Naive thymus-derived CD8-positive, alpha-beta T cell (primary cell): ENCODE measurements at regions not wholly inside any gene's neighbourhood (a gene's known extent, or its start where the extent isn't known, plus 50 kb on each side); places are given as distances from the start of the nearest gene placed in this dataset.
"Not testable (repeated sequence)": the region's sequence is repeated elsewhere in the genome, so short reads cannot be mapped to it uniquely, and the experiment has no call there.

ENCODE experiments used
- ATAC-seq, 2 donors: fragments of 150-1000 bp; cut with Tn5 transposase in 1 of 2; sonication (Bioruptor Pico), chemical (Tn5 transposase) in 1 of 2; 1 replicate in 1 of 2; 2 replicates in 1 of 2; pipeline ENCODE4 v1.10.0; 2021; ENCODE audit warnings: mild to moderate bottlenecking in 2 of 2, moderate library complexity in 2 of 2
- POLR2A ChIA-PET: fragments of 350-600 bp; sonication (Branson Sonifier 250); formaldehyde crosslinking; loops from one replicate; lab custom pipeline; 2021; ENCODE audit warnings: antibody characterized with exemption; lab: Charles Lee
- DNase-seq, 10 donors: peaks; one replicate each; pipeline versions ENCODE4 v3.0.0 to v3.0.0-alpha.2; 2020 to 2022
- H3K27ac Mint-ChIP-seq, 10 donors: one replicate each; pipeline ENCODE4 v1.8.0; 2020 to 2022; ENCODE audit warnings: mild to moderate bottlenecking in 10 of 10, mixed read lengths in 10 of 10, moderate library complexity in 4 of 10, inconsistent platforms in 1 of 10
- H3K27me3 Mint-ChIP-seq, 5 donors: one replicate each; pipeline ENCODE4 v1.8.0; 2021 to 2022; ENCODE audit warnings: mixed read lengths in 5 of 5
- H3K36me3 Mint-ChIP-seq, 3 donors: one replicate each; pipeline ENCODE4 v1.8.0; 2020 to 2022; ENCODE audit warnings: mixed read lengths in 3 of 3, mild to moderate bottlenecking in 2 of 3, inconsistent platforms in 1 of 3
- H3K4me1 Mint-ChIP-seq, 4 donors: one replicate each; pipeline ENCODE4 v1.8.0; 2021 to 2022; ENCODE audit warnings: mixed read lengths in 4 of 4
- H3K4me3 Mint-ChIP-seq, 10 donors: one replicate each; pipeline ENCODE4 v1.8.0; 2020 to 2022; ENCODE audit warnings: mild to moderate bottlenecking in 10 of 10, mixed read lengths in 10 of 10, moderate library complexity in 6 of 10, inconsistent platforms in 1 of 10
- H3K9me3 Mint-ChIP-seq, 9 donors: one replicate each; pipeline ENCODE4 v1.8.0; 2020 to 2022; ENCODE audit warnings: mixed read lengths in 9 of 9, mild to moderate bottlenecking in 3 of 9, inconsistent platforms in 1 of 9, moderate library complexity in 1 of 9

DNA sequence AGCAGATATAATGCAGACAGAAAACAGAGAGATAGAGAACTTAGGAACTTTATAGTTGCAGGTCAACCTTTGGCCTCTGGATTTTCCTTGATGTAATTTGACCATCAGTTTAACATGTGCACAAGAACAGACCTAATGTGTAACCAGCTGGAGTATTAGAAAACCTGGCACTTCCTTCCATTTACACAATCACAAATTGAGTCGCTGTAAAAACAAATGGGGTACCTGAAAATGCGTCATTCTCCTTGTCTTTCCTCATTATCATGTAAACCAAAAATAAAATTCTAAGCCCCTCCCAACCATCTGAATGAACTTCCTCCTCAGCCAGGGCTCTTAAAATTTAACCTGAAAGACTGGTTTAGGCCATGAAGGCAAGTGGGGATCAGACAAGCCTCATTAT lies 358.4 kb upstream of the MAGEB16 start:
- no peak for ATAC-seq
- Mint-ChIP-seq H3K36me3 (no peaks in the 10 kb centered on the region), H3K4me1 (no peaks in the 10 kb centered on the region), H3K27ac (no peak overlapping the region), H3K27me3 (no peaks in the 10 kb centered on the region), H3K9me3 (peaks cover 0 to 4% (median 0%) of the 10 kb centered on the region in 9 donors), H3K4me3 (no peak overlapping the region)
- POLR2A ChIA-PET, result no interaction called here
- DNase-seq, result no peak

DNA sequence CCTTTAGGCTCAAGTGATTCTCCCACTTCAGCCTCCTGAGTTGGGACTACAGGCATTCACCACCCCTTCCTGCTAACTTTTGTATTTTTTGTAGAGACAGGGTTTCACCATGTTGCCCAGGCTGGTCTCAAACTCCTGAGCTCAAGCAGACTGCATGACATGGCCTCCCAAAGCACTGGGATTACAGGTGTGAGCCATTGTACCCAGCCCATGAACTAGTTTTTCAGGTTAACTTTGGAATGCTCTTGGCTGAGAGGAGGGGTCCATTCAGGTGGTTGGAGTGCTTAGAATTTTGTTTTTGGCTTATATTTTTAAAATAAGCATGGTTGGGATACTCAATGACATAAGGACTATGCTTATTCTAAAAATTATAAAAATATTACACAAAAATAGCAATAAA lies 355.7 kb upstream of the MAGEB16 start:
- Mint-ChIP-seq H3K9me3 (peaks cover 0 to 4% (median 0%) of the 10 kb centered on the region in 9 donors), H3K4me3 (no peak overlapping the region), H3K36me3 (no peaks in the 10 kb centered on the region), H3K27ac (no peak overlapping the region), H3K27me3 (no peaks in the 10 kb centered on the region), H3K4me1 (no peaks in the 10 kb centered on the region)
- POLR2A ChIA-PET, result no interaction called here
- ATAC-seq (no peak), DNase-seq (no peak)

DNA sequence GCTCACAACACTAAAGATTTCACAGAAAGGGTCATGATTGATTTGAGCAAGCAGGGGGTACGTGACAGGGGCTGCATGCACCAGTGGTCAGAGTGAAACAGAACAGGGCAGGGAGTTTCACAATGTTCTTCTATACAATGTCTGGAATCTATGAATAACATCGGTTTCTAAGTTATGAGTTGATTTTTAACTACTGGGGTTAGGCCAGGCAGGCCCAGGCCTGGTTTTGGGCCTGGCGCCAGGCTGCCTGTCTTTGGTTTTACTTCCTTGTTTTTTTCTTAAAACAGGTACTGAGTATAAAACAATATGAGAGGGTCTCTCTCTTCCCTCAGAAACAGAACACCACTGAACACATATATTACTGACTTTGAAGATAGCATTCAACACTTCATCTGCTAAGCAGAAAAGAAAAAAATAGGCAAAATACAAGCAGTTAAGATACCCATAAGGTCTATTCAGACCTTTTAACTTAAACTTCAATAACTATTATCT lies 355.0 kb upstream of the MAGEB16 start:
- POLR2A ChIA-PET, H3K36me3 Mint-ChIP-seq, H3K4me1 Mint-ChIP-seq, H3K9me3 Mint-ChIP-seq, ATAC-seq, H3K4me3 Mint-ChIP-seq, H3K27ac Mint-ChIP-seq, H3K27me3 Mint-ChIP-seq: not testable (repeated sequence)
- DNase-seq, result peak in 1 of 10 donors; percentile 2

DNA sequence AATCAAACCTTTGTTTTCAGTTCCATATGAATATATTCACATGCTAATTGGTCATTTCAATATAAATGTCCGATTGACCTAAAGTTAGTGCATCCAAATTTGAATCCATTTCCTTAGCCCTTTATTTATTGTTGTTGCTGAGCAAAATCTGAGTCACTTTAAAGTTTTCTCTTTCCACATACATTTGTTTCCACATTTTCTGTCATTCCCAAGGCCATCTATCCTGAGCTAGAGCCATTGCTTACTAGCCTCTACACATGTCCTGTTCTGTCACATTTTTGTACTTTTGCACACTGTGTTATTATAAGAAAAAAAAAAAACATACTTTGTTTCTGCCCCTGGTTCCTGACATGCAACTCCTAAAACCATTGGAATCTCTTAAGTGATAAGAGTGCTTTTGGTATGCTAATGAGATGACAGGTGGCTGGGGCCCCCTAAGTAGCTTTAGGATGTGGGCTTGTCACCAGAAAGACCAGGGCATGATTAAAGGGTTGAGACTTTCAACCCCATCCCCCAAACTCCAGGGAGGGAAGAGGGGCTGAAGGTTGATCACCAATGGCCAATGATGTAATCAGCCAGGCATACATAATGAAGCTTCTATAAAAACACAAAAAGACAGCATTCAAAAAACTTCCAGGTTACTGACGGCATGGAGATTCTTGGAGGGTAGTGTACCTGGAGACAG lies 353.3 kb upstream of the MAGEB16 start:
- ATAC-seq, result no peak
- Mint-ChIP-seq H3K27me3 (no peaks in the 10 kb centered on the region), H3K4me3 (no peak overlapping the region), H3K27ac (no peak overlapping the region), H3K4me1 (no peaks in the 10 kb centered on the region), H3K36me3 (no peaks in the 10 kb centered on the region), H3K9me3 (peaks cover 0 to 4% (median 0%) of the 10 kb centered on the region in 9 donors)
- DNase-seq, result no peak
- POLR2A ChIA-PET, result no interaction called here

DNA sequence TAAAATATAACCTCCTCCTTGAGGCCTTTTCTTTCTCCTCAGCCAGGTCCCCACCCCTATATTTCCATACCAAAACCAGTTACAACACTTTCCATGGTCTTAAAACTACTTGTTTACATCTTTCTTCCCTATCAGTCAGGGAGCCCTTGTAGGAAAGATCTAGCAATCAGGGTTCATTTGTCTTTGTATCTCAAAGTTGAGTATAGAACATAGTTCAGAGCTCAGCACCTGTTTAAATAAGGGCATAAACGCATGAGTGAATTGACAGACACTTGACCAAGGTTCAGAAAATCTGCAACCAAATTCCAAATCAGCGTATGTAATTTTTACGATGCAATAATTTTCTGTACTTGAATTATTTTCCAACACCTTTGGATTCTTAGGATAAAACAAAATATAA lies 352.2 kb upstream of the MAGEB16 start:
- H3K27me3 Mint-ChIP-seq, result no peaks in the 10 kb centered on the region
- POLR2A ChIA-PET, result no interaction called here

DNA sequence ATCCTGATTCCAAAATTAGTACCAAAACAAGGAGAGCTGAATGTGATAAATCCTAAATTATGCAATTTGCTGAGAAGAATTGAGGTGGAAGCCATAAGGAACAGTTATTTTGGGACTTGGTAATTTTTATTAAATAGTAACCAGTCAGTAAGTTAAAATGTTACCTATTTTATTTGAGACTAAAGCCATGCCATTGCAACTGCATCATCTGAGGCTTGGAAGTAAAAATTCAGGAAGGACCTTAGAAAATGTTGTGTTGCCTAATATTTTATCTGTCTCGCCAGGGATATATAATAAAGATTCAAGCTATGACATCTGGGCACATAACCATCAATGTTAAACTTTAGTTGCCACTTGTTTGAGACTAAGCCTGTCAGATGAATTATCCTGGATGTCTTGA lies 341.3 kb upstream of the MAGEB16 start:
- Mint-ChIP-seq H3K4me1 (no peaks in the 10 kb centered on the region), H3K36me3 (no peaks in the 10 kb centered on the region), H3K27me3 (no peaks in the 10 kb centered on the region), H3K4me3 (no peak overlapping the region), H3K9me3 (peaks cover 0 to 2% (median 0%) of the 10 kb centered on the region in 9 donors), H3K27ac (no peak overlapping the region)
- no peak for ATAC-seq
- POLR2A ChIA-PET, result no interaction called here
- DNase-seq, result no peak

More for the DNA sequence above, 352.2 kb upstream of the MAGEB16 start:
- Mint-ChIP-seq H3K4me1 (no peaks in the 10 kb centered on the region), H3K4me3 (no peak overlapping the region), H3K36me3 (no peaks in the 10 kb centered on the region), H3K9me3 (peaks cover 0 to 4% (median 0%) of the 10 kb centered on the region in 9 donors), H3K27ac (no peak overlapping the region)
- no peak for ATAC-seq
- no peak for DNase-seq

DNA sequence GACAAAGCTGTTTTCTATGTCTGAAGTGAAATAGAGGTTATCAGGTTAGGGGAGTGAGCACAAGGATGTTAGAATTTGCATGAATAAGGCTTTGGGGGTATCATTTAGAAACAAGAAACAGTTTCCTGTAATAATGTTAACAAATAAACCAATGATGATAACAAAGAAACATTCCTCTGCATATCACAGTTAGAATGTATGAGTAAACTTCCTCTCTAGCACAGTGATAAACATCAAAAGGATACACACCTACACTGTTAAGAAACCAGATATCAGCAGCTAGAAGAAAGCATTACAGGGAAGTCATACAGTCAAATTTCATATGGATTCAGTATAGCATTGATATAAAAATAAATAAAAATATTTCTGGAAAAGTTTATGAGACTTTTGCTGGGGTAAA lies 340.0 kb upstream of the MAGEB16 start:
- peaks cover 0 to 4% (median 0%) of the 10 kb centered on the region in 9 donors for H3K9me3 Mint-ChIP-seq
- DNase-seq, result no peak
- no peak for ATAC-seq
- POLR2A ChIA-PET, result no interaction called here
- no peak overlapping the region for H3K4me3 Mint-ChIP-seq
- H3K27me3 Mint-ChIP-seq, result no peaks in the 10 kb centered on the region
- H3K36me3 Mint-ChIP-seq, result no peaks in the 10 kb centered on the region
- no peaks in the 10 kb centered on the region for H3K4me1 Mint-ChIP-seq
- H3K27ac Mint-ChIP-seq, result no peak overlapping the region

DNA sequence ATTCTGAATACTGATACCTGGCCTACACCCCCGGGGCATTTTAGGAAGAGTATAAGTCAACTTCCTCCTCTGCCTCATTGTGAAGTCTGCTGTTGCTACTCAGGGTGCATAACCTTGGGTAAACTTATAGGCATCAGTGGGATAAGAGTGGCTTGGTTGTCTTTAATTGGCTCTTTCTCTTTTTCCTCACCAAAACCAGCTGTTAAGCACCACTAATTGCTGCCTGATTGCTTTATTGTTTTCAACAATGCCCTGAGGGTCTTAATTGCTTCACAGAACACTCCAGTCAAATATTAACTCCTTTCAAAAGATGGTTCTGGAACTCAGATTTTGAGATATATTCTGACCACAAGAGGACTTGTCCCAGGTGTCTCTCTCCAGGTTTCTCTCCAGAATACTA lies 337.0 kb upstream of the MAGEB16 start:
- ATAC-seq, result no peak

DNA sequence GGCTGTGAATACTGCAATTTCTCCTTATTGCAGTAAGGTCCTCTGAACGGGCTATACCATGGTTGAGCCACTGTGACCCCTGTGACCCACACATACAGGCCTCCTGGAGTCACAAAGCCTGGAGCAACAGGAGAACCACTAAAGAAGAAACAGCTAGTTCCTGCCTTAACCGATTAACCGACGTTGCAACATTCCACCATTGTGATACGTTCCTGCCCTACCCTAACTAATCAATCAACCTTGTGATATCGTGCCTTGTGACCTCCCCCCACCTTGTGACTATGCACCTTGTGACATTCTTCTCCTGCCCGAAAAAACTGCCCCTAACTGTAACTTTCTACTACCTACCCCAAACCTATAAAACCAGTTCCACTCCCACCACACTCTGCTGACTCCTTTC lies 301.5 kb upstream of the MAGEB16 start:
- H3K4me3 Mint-ChIP-seq, H3K27ac Mint-ChIP-seq, ATAC-seq, DNase-seq, H3K9me3 Mint-ChIP-seq, H3K27me3 Mint-ChIP-seq, H3K4me1 Mint-ChIP-seq, H3K36me3 Mint-ChIP-seq, POLR2A ChIA-PET: not testable (repeated sequence)

More for the DNA sequence above, 337.0 kb upstream of the MAGEB16 start:
- DNase-seq, result no peak
- POLR2A ChIA-PET, result no interaction called here
- Mint-ChIP-seq H3K9me3 (peaks cover 0 to 5% (median 0%) of the 10 kb centered on the region in 9 donors), H3K4me1 (no peaks in the 10 kb centered on the region), H3K27ac (no peak overlapping the region), H3K4me3 (no peak overlapping the region), H3K36me3 (no peaks in the 10 kb centered on the region), H3K27me3 (no peaks in the 10 kb centered on the region)

DNA sequence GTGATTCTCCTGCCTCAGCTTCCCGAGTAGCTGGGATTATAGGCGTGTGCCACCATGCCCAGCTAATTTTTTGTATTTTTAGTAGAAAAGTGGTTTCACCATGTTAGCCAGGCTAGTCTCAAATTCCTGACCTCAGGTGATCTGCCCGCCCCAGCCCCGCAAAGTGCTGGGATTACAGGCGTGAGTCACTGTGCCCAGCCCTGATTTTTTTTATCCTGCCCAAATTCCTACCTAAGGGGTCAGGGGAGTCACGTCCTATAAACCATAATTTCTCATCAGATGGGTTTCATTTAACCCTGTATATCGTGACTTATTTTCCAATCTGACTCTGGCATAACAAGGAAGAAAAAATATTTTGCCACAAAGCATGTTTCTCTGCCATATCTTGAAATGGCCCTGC lies 300.7 kb upstream of the MAGEB16 start:
- ATAC-seq, H3K36me3 Mint-ChIP-seq, H3K4me1 Mint-ChIP-seq, DNase-seq, H3K27me3 Mint-ChIP-seq, H3K27ac Mint-ChIP-seq, H3K4me3 Mint-ChIP-seq, H3K9me3 Mint-ChIP-seq, POLR2A ChIA-PET: not testable (repeated sequence)

DNA sequence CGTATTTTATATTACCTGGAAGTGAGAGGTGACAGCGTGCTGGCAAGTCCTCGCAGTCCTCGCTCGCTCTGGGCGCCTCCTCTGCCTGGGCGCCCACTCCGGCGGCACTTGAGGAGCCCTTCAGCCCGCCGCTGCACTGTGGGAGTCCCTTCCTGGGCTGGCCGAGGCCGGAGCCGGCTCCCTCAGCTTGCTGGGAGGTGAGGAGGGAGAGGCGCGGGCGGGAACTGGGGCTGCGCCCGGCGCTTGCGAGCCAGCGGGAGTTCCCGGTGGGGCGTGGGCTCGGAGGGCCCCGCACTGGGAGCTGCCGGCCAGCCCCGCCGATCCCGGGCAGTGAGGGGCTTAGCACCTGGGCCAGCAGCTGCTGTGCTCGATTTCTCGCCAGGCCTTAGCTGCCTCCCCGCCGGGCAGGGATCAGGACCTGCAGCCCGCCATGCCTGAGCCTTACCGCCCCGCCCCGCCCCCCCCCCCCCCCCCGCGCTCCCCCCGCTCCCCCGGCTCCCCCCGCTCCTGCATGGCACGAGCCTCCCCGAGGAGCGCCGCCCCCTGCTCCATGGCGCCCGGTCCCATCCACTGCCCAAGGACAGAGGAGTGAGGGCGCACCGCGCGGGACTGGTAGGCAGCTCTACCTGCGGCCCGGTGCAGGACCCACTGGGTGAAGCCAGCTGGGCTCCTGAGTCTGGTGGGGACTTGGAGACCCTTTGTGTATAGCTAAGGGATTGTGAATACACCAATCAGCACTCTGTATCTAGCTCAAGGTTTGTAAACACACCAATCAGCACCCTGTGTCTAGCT lies 298.9 kb upstream of the MAGEB16 start:
- no peaks in the 10 kb centered on the region for H3K4me1 Mint-ChIP-seq
- POLR2A ChIA-PET, result no interaction called here
- peaks cover 0 to 5% (median 0%) of the 10 kb centered on the region in 3 donors for H3K36me3 Mint-ChIP-seq
- ATAC-seq, result no peak
- no peak overlapping the region for H3K4me3 Mint-ChIP-seq
- no peak overlapping the region for H3K27ac Mint-ChIP-seq
- H3K9me3 Mint-ChIP-seq, result peaks cover 0 to 8% (median 2%) of the 10 kb centered on the region in 9 donors
- no peaks in the 10 kb centered on the region for H3K27me3 Mint-ChIP-seq
- no peak for DNase-seq

DNA sequence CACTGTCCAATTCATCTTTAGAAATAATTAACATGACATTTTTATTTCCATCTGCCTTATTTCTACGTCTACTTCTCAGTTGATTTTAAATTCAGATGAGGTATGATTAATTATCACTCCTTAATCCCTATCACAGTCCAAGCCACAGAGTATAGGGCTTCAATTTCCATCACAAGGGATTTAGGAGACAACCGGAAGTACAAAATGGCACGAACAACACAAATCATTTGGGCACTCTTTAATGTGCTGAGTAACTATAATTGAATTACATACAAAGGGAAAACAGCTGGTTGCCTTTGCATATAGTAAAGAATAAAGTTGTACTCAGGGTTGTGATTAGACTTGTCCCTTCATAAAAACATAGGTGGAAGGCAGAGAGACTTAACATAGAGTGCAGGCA lies 290.4 kb upstream of the MAGEB16 start:
- no peaks in the 10 kb centered on the region for H3K4me1 Mint-ChIP-seq
- H3K4me3 Mint-ChIP-seq, result no peak overlapping the region
- no peaks in the 10 kb centered on the region for H3K27me3 Mint-ChIP-seq
- DNase-seq, result no peak
- H3K36me3 Mint-ChIP-seq, result no peaks in the 10 kb centered on the region
- ATAC-seq, result no peak
- peaks cover 0 to 7% (median 0%) of the 10 kb centered on the region in 9 donors for H3K9me3 Mint-ChIP-seq
- no peak overlapping the region for H3K27ac Mint-ChIP-seq
- POLR2A ChIA-PET, result no interaction called here

DNA sequence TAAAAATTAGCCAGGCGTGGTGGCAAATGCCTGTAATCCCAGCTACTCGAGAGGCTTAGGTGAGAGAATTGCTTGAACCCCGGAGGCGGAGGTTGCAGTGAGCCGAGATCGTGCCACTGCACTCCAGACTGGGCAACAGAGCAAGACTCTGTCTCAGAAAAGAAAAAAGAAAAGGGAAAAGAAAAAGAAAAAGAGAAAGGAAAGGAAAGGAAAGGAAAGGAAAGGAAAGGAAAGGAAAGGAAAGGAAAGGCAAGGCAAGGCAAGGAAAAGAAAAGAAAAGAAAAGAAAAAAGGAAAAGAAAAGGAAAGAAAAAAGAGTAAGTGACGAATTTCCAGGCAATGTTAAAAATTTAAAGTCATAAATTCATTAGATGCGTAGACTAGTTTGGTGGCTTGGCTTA lies 250.1 kb upstream of the MAGEB16 start:
- H3K4me3 Mint-ChIP-seq, POLR2A ChIA-PET, H3K27ac Mint-ChIP-seq, DNase-seq, H3K27me3 Mint-ChIP-seq, ATAC-seq, H3K4me1 Mint-ChIP-seq, H3K36me3 Mint-ChIP-seq: not testable (repeated sequence)
- H3K9me3 Mint-ChIP-seq, result peaks cover 0 to 12% (median 3%) of the 10 kb centered on the region in 9 donors
